SIG-M5 treated with dmso at 0.1 percent for 504 hours (cell line): ENCODE measurements at regions not wholly inside any gene's neighbourhood (a gene's known extent, or its start where the extent isn't known, plus 50 kb on each side); places are given as distances from the start of the nearest gene placed in this dataset.
A peak's percentile ranks its signal among the peaks of the same experiment; 100 is the strongest.

ENCODE experiments used
- DNase-seq: peaks from one replicate; lab custom pipeline; 2025; ENCODE audit not compliant: unreplicated experiment; lab: John Stamatoyannopoulos, UW

DNA sequence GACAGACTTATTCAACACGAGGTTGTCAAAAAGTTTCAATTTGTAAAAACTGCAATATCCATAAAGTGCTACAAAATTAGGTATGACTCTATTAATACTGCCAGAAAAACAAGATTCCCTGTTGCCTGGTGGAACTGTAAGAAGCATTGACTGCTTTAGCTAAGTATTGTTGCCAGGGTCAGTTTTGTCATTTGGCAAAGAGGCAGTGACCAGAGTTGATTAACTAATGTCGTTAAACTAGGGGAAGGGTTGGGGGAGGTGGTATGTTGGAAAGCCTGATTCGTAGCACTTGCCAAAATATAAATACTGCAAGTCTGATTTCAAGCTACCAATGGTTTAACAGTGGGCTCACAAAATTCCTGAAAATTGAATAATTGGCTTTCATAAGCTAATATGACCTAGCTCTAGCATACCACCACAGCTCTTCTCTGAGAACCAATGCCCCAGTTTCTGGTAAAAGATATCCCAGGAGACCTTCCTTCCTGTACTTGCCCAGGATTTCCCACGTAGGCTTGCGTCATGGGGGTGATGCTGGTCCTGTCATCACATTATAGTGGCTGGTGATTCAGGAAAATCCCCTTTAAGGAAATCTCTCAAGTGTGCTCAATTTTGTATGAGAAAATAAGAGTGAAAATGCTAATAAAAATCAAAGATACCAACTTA, 266.4 kb upstream of the TBC1D5 start:
- no peak for DNase-seq

- no peak for DNase-seq
Observed at GRCh38 chr3:18007980-18008379, 265.5 kb upstream of the TBC1D5 start.

GRCh38 chr3:17995769-17996168, 253.3 kb upstream of the TBC1D5 start:
- DNase-seq = no peak

DNA sequence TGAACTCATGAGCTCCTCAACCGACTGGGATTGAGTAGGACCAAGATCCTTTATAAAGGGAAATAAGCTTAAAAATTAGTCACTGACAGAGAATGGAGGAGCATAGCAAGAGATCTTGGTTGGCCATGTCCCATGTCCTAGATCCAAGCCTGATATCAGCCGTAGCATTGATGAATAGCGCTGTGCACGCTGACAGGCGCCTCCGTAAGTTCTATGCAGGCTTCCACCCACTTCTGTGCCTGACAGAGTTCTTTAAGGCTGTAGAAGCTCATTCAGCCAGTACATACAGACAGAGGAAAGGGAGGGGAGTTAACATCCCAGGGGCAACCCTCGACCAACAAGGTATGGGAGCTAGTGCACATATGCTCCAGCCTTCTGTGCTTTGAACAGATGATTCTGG, 251.7 kb upstream of the TBC1D5 start:
- no peak for DNase-seq

GRCh38 chr3:17990390-17990789, 248.0 kb upstream of the TBC1D5 start:
- no peak for DNase-seq

DNA sequence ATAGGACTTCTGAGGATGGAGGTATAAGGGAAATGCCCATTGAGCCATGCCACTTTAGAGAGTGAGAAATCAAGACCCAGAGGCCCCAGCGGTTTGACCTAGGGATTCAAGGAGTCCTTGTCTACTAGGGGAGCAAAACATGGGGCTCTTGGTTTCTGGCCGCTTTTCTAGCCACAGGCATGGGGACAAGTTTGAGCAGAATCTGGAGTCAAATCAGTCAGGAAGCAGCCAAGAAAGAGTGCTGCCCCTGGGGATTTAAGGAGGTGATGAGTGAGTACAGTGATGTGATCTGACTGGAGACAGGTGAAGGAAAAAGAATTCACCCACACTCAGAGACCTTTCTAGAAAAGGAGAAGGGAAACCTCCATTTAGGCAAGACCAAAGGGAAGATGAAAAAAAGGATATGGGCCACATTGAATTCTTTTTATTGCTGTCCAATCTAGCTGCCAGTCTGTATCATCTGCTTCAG, 244.0 kb upstream of the TBC1D5 start:
- DNase-seq = no peak

GRCh38 chr3:17985658-17986347, 243.4 kb upstream of the TBC1D5 start:
- DNase-seq = no peak

- peak; percentile 99 for DNase-seq
Observed at GRCh38 chr3:17983106-17983505, 240.7 kb upstream of the TBC1D5 start.

GRCh38 chr3:17982211-17982880, 239.9 kb upstream of the TBC1D5 start:
- peak; percentile 77 for DNase-seq

- DNase-seq = peak; percentile 62
Observed at GRCh38 chr3:17980863-17981262, 238.4 kb upstream of the TBC1D5 start.

- DNase-seq = peak; percentile 71
Observed at GRCh38 chr3:17979911-17980310, 237.5 kb upstream of the TBC1D5 start.

GRCh38 chr3:17979252-17979651, 236.8 kb upstream of the TBC1D5 start:
- DNase-seq = peak; percentile 83

- no peak for DNase-seq
Observed at GRCh38 chr3:17974206-17974841, 231.9 kb upstream of the TBC1D5 start.

GRCh38 chr3:17972959-17973906, 230.8 kb upstream of the TBC1D5 start:
- DNase-seq = no peak

DNA sequence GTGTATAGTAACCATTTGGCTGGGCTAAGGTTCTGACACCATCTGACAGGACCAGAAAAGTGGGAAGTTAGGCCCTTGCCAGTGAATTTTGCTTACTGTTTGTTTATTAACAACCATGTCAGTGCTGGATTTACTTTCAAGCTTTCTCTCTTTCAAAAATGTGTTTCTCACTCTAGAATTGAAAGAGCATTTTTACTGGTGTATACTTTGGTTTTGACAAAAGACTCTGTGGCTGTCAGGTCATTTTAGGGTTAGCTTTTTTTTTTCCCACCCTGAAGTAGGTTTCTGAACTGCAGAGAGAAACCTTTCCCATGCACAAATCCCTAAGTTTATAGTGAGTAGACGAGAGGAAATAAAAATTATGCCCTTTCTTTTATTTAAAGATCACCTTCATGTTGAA, 230.0 kb upstream of the TBC1D5 start:
- DNase-seq = no peak

DNA sequence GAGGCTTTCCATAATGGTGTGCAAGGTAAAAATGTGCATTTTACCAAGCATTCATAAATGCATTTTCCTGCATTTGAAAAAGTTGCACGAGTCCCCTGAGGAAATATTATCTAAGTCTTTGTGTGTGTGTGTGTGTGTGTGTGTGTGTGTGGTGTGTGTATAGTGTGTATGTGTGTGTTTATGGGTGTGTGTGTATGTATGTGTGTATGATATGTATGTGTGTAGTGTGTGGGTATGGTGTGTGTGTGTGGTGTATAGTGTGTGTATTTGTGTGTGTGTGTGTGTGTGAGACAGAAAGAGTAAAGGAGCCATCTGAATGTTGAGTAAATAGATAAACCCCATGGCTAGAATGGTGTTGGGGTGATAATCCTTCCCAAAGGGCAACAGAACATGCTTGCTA, 229.6 kb upstream of the TBC1D5 start:
- DNase-seq = no peak

GRCh38 chr3:17969985-17970568, 227.6 kb upstream of the TBC1D5 start:
- peak; percentile 54 for DNase-seq

GRCh38 chr3:17969244-17969643, 226.8 kb upstream of the TBC1D5 start:
- no peak for DNase-seq

DNA sequence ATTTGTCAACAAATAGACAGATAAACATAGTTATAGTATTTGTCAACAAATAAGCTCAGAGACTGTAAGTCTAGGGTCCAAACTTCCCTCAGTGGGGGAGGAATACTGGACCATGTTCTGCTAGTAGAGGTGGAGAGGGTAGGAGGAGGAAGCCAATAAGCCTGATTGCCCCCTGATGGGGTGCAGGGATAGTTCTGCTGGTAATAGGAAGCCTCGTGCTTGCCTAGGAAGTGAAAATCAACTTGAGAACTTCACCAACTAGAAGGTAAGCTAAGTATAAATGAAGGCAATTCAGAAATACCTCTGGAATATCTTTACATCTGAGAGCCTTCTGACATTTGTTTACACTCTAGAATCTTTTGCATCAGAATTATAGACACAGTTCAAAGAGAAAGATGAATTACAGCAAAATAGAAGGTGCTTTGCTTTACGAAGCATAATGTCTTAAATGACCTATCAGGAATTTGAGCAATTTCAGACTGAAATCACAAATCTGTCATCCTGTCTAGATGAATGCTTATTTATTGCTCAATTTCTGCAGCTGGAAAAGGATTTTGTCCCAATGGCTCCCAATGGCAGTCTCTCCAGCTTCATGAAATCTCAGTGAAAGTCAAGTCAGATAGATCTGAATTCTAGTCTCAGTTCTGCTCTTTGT, 225.6 kb upstream of the TBC1D5 start:
- peak; percentile 47 for DNase-seq

DNA sequence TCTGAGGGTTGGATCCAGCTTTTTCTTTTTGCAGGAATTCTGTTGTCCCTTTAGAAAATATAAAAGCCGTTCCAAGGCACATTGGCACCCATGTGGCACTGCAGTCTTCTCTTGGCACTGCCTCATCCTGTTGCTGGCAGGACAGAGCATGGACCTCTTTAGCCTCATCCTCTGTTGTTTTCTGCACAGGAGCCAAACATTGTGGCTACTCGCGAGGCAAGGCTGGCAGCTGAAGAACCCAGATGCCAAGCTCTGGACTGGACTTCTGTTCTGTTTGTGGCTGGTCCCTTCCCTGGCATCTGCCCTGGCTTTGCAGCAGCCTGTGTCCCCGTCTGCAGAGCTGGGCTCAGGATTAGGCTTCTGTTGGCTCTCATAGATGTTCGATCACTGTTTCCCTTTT, 224.7 kb upstream of the TBC1D5 start:
- DNase-seq = no peak
